HepG2 (cell line): ENCODE measurements at regions not wholly inside any gene's neighbourhood (a gene's known extent, or its start where the extent isn't known, plus 50 kb on each side); places are given as distances from the start of the nearest gene placed in this dataset.

Source experiments
- ATAC-seq: fragments of 200-7000 bp; cut with Tn5 transposase; 3 replicates; pipeline ENCODE4 v1.9.1; 2020; ENCODE audit warnings: mild to moderate bottlenecking, moderate library complexity
- BruUV-seq: library from RNA; stranded (reverse); fragments of 400-500 nt; replicated peaks from 2 replicates; lab custom pipeline; 2021; lab: Mats Ljungman, UMichigan
- CTCF ChIA-PET: fragments of 300-600 bp; formaldehyde crosslinking; extraction: SDS; loops from one replicate; lab custom pipeline; 2021; ENCODE audit warnings: low total read pairs, inconsistent platforms, low intra/inter-chr PET ratio; lab: Yijun Ruan, JAX
- POLR2A ChIA-PET: fragments of 350-600 bp; sonication (Branson Sonifier 250); formaldehyde crosslinking; loops from one replicate; lab custom pipeline; 2020; ENCODE audit warnings: antibody characterized with exemption, inconsistent platforms; lab: Yijun Ruan, JAX
- DNase-seq: peaks from one replicate; pipeline ENCODE4 v3.0.0-alpha.2; 2015; ENCODE audit warnings: low spot score
- FAIRE-seq: peaks from 3 replicates; lab custom pipeline; 2011; peaks lifted over from hg19 to GRCh38; lab: Jason Lieb, UNC
- H2AFZ ChIP-seq: one replicate; pipeline ENCODE4 v1.6.1; 2011; ENCODE audit warnings: low read length, inconsistent platforms
- H3K27ac ChIP-seq: fragments of 300-600 bp; 3 replicates; pipeline ENCODE4 v1.8.0; 2011; ENCODE audit warnings: mixed run types, mild to moderate bottlenecking, mixed read lengths, low read length, inconsistent platforms; ENCODE audit not compliant: insufficient read depth; ENCODE audit errors: extremely low read length
- H3K27me3 ChIP-seq, 2 experiments: fragments of 200-600 bp in 1 of 2; 2 replicates in 1 of 2; 3 replicates in 1 of 2; pipeline versions ENCODE4 v1.6.0 to v1.8.0; 2011; ENCODE audit warnings: low read length in 2 of 2, mild to moderate bottlenecking in 2 of 2, moderate library complexity in 2 of 2, inconsistent platforms in 1 of 2; ENCODE audit not compliant: insufficient read depth in 2 of 2, control insufficient read depth in 1 of 2
- H3K36me3 ChIP-seq, 2 experiments: fragments of 200-600 bp in 1 of 2; replicated peaks in 1 of 2; 2 replicates in 1 of 2; 3 replicates in 1 of 2; pipeline versions ENCODE4 v1.5.1 to v1.8.0; 2011; ENCODE audit warnings: low read length in 2 of 2, inconsistent platforms in 1 of 2; ENCODE audit not compliant: insufficient read depth in 2 of 2, control insufficient read depth in 1 of 2
- H3K4me1 ChIP-seq: 2 replicates; pipeline ENCODE4 v1.5.1; 2012; ENCODE audit warnings: low read length, inconsistent platforms; ENCODE audit not compliant: insufficient read depth
- H3K4me2 ChIP-seq: 2 replicates; pipeline ENCODE4 v1.6.0; 2011; ENCODE audit warnings: low read depth, low read length, inconsistent platforms
- H3K4me3 ChIP-seq, 3 experiments: fragments of 200-600 bp in 1 of 3; sonication (generic), shearing (Covaris generic) in 1 of 3; replicated peaks in 1 of 3; 2 replicates each; pipeline ENCODE4 v1.5.1; 2011 to 2016; ENCODE audit warnings: low read length in 3 of 3, inconsistent platforms in 2 of 3, low read depth in 2 of 3, mild to moderate bottlenecking in 2 of 3, control low read depth in 1 of 3, mixed read lengths in 1 of 3; ENCODE audit not compliant: insufficient read depth in 1 of 3
- H3K79me2 ChIP-seq: one replicate; pipeline ENCODE4 v1.6.1; 2011; ENCODE audit warnings: low read length, inconsistent platforms; ENCODE audit not compliant: insufficient read depth
- H3K9ac ChIP-seq: 2 replicates; pipeline ENCODE4 v1.6.0; 2011; ENCODE audit warnings: mild to moderate bottlenecking, low read depth, low read length, inconsistent platforms; ENCODE audit not compliant: insufficient read depth
- H3K9me3 ChIP-seq: 2 replicates; pipeline ENCODE4 v1.5.1; 2012; ENCODE audit warnings: mild to moderate bottlenecking, low read length
- H4K20me1 ChIP-seq: 2 replicates; pipeline ENCODE4 v1.6.0; 2011; ENCODE audit warnings: inconsistent platforms, mild to moderate bottlenecking, low read length, moderate library complexity; ENCODE audit not compliant: insufficient read depth
- MTA1 ChIP-seq: sonication (generic); formaldehyde crosslinking; IDR thresholded peaks from 2 replicates; pipeline ENCODE4 v1.4.0; 2020; ENCODE audit warnings: missing genetic modification reagents, mild to moderate bottlenecking, borderline replicate concordance
- RFXANK ChIP-seq: IDR thresholded peaks from 2 replicates; pipeline ENCODE4 v1.6.1; 2016
- ZFP36 ChIP-seq: fragments of 150-350 bp; IDR thresholded peaks from 2 replicates; pipeline ENCODE4 v1.6.1; 2018; ENCODE audit warnings: borderline replicate concordance, low read length, low read depth; ENCODE audit not compliant: partially characterized antibody
- ZNF30 ChIP-seq: sonication (generic); formaldehyde crosslinking; IDR thresholded peaks from 2 replicates; pipeline ENCODE4 v1.5.0; 2020; ENCODE audit warnings: mild to moderate bottlenecking, missing genetic modification reagents
- ZNF441 ChIP-seq: sonication (generic); formaldehyde crosslinking; IDR thresholded peaks from 2 replicates; pipeline ENCODE4 v1.7.0; 2021; ENCODE audit warnings: missing genetic modification reagents, borderline replicate concordance
- ZNF549 ChIP-seq: sonication (generic); formaldehyde crosslinking; IDR thresholded peaks from 2 replicates; pipeline ENCODE4 v1.5.0; 2020; ENCODE audit warnings: missing genetic modification reagents
- ZNF577 ChIP-seq: sonication (generic); formaldehyde crosslinking; IDR thresholded peaks from 2 replicates; pipeline ENCODE4 v1.4.0; 2020; ENCODE audit warnings: mild to moderate bottlenecking, low read depth, missing genetic modification reagents, borderline replicate concordance
- WGBS: methylation state at CpG from one replicate; pipeline ENCODE4 v1.1.6; 2017; ENCODE audit warnings: low lambda C conversion rate; 5-methylcytosine and 5-hydroxymethylcytosine counted together
- in situ Hi-C: cut with HindIII; loops from 2 replicates; pipeline ENCODE4 v1.10.0; 2017; ENCODE audit warnings: low pct_unique_long_range_greater_than_20kb; ENCODE audit not compliant: extremely low pct_ligation_motif_present
- intact Hi-C: fragments of 100-400 bp; cut with micrococcal nuclease; formaldehyde crosslinking; loops from one replicate; pipeline ENCODE4 v1.10.0; 2022; ENCODE audit not compliant: unreplicated experiment
- TF ChIP-seq, protein P1 (sequence below): sonication (generic); formaldehyde crosslinking; IDR thresholded peaks from 2 replicates; pipeline ENCODE4 v1.5.1; 2020; ENCODE audit warnings: missing genetic modification reagents, mild to moderate bottlenecking, borderline replicate concordance
- TF ChIP-seq, protein P2 (sequence below): sonication (generic); formaldehyde crosslinking; IDR thresholded peaks from 2 replicates; pipeline ENCODE4 v1.4.0; 2020; ENCODE audit warnings: mild to moderate bottlenecking, missing genetic modification reagents
- TF ChIP-seq, protein P3 (sequence below): sonication (generic); formaldehyde crosslinking; IDR thresholded peaks from 2 replicates; pipeline ENCODE4 v1.9.0; 2021; ENCODE audit warnings: missing genetic modification reagents, borderline replicate concordance

DNA sequence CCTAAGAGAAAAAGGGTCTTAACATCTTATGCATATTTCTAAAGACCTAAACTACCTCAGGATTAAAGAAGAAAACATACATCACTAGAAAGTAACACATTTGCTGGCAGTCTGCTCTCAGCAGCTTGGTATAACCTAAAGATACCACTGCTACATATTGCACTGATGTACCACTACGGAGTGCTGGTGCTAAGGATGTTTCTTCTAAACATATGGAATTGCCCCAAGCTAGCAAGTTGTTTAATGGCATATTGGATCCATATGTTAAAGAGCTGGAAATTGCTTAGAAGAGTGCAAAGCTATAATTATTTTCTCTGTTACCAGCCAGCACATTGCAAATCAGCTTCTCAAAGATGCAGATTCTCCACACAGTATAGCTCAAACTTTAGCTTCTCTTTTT, 436.5 kb upstream of the GALNTL6 start:
- no peak for DNase-seq
- CTCF ChIA-PET = no interaction called here
- no peak for FAIRE-seq
- Histone ChIP-seq H3K9ac (no peak overlapping the region), H4K20me1 (no peaks in the 10 kb centered on the region), H2AFZ (no peak overlapping the region), H3K27me3 (no peaks in the 10 kb centered on the region), H3K4me2 (no peak overlapping the region), H3K79me2 (no peaks in the 10 kb centered on the region), H3K4me3 (no peak overlapping the region), H3K36me3 (no peaks in the 10 kb centered on the region), H3K4me1 (no peaks in the 10 kb centered on the region), H3K27ac (no peak overlapping the region), H3K9me3 (no peaks in the 10 kb centered on the region)
- in situ Hi-C loops (no loop called here), intact Hi-C loops (no loop called here)
- ATAC-seq = no peak
- WGBS = 0% methylated on average over 1 of the region's 1 CpG
- POLR2A ChIA-PET = no interaction called here
- no TSS peak for BruUV-seq
- TF ChIP-seq, protein P1, sequence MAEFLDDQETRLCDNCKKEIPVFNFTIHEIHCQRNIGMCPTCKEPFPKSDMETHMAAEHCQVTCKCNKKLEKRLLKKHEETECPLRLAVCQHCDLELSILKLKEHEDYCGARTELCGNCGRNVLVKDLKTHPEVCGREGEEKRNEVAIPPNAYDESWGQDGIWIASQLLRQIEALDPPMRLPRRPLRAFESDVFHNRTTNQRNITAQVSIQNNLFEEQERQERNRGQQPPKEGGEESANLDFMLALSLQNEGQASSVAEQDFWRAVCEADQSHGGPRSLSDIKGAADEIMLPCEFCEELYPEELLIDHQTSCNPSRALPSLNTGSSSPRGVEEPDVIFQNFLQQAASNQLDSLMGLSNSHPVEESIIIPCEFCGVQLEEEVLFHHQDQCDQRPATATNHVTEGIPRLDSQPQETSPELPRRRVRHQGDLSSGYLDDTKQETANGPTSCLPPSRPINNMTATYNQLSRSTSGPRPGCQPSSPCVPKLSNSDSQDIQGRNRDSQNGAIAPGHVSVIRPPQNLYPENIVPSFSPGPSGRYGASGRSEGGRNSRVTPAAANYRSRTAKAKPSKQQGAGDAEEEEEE (CRISPR knock-in tag) = no peak
- TF ChIP-seq RFXANK = no peak
- TF ChIP-seq ZNF577 = no peak
- TF ChIP-seq ZFP36 = no peak
- TF ChIP-seq, protein P2, sequence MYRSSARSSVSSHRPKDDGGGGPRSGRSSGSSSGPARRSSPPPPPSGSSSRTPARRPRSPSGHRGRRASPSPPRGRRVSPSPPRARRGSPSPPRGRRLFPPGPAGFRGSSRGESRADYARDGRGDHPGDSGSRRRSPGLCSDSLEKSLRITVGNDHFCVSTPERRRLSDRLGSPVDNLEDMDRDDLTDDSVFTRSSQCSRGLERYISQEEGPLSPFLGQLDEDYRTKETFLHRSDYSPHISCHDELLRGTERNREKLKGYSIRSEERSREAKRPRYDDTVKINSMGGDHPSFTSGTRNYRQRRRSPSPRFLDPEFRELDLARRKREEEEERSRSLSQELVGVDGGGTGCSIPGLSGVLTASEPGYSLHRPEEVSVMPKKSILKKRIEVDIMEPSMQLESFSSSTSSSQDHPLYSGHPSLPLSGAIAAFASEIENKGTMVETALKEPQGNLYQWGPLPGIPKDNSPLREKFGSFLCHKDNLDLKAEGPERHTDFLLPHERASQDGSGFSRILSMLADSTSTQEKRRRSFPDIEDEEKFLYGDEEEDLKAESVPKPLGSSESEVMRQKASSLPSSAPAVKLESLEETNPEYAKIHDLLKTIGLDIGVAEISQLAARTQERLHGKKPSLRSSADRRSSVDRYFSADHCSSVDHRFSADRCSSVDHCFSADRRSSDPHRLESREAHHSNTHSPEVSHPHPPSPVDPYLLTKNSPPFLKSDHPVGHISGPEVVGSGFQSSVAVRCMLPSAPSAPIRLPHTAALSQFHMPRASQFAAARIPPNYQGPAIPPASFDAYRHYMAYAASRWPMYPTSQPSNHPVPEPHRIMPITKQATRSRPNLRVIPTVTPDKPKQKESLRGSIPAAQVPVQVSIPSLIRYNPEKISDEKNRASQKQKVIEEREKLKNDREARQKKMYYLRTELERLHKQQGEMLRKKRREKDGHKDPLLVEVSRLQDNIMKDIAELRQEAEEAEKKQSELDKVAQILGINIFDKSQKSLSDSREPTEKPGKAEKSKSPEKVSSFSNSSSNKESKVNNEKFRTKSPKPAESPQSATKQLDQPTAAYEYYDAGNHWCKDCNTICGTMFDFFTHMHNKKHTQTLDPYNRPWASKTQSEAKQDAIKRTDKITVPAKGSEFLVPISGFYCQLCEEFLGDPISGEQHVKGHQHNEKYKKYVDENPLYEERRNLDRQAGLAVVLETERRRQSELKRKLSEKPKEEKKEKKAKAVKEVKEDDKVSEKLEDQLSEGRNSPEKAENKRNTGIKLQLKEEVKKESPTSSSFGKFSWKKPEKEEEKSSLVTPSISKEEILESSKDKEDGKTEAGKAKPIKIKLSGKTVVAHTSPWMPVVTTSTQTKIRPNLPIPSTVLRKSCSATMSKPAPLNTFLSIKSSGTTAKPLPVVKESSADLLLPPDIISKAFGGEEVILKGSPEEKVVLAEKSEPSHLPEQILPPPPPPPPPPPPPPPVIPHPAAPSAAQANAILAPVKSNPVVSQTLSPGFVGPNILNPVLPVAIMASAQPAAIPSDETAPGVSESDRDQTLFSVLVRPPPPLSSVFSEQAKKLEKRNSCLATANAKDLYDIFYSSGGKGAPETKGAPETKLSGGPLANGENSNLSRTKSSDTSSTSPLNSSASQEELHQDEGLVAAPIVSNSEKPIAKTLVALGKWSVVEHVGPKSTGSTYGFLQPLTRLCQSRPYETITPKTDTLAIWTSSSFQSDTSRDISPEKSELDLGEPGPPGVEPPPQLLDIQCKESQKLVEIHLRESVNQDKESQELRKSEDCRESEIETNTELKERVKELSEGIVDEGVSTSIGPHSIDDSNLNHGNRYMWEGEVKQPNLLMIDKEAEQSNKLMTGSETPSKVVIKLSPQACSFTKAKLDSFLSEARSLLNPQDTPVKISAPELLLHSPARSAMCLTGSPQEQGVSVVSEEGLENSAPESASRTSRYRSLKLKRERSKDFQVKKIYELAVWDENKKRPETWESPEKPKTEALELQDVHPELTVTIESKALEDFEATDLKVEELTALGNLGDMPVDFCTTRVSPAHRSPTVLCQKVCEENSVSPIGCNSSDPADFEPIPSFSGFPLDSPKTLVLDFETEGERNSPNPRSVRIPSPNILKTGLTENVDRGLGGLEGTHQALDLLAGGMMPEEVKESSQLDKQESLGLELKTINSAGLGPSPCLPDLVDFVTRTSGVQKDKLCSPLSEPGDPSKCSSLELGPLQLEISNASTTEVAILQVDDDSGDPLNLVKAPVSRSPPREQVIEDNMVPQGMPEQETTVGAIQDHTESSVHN (CRISPR knock-in tag) = no peak
- TF ChIP-seq, protein P3, sequence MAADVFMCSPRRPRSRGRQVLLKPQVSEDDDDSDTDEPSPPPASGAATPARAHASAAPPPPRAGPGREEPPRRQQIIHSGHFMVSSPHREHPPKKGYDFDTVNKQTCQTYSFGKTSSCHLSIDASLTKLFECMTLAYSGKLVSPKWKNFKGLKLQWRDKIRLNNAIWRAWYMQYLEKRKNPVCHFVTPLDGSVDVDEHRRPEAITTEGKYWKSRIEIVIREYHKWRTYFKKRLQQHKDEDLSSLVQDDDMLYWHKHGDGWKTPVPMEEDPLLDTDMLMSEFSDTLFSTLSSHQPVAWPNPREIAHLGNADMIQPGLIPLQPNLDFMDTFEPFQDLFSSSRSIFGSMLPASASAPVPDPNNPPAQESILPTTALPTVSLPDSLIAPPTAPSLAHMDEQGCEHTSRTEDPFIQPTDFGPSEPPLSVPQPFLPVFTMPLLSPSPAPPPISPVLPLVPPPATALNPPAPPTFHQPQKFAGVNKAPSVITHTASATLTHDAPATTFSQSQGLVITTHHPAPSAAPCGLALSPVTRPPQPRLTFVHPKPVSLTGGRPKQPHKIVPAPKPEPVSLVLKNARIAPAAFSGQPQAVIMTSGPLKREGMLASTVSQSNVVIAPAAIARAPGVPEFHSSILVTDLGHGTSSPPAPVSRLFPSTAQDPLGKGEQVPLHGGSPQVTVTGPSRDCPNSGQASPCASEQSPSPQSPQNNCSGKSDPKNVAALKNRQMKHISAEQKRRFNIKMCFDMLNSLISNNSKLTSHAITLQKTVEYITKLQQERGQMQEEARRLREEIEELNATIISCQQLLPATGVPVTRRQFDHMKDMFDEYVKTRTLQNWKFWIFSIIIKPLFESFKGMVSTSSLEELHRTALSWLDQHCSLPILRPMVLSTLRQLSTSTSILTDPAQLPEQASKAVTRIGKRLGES (CRISPR knock-in tag) = no peak
- no peak for TF ChIP-seq MTA1 (CRISPR knock-in tag)
- no peak for TF ChIP-seq ZNF549 (CRISPR knock-in tag)
- TF ChIP-seq ZNF30 (CRISPR knock-in tag) = no peak
- no peak for TF ChIP-seq ZNF441 (CRISPR knock-in tag)
